HepG2 (cell line): ENCODE measurements at regions not wholly inside any gene's neighbourhood (a gene's known extent, or its start where the extent isn't known, plus 50 kb on each side); places are given as distances from the start of the nearest gene placed in this dataset.

Experiments used
- ATAC-seq: fragments of 200-7000 bp; cut with Tn5 transposase; 3 replicates; pipeline ENCODE4 v1.9.1; 2020; ENCODE audit warnings: mild to moderate bottlenecking, moderate library complexity
- BruUV-seq: library from RNA; stranded (reverse); fragments of 400-500 nt; replicated peaks from 2 replicates; lab custom pipeline; 2021; lab: Mats Ljungman, UMichigan
- CTCF ChIA-PET: fragments of 300-600 bp; formaldehyde crosslinking; extraction: SDS; loops from one replicate; lab custom pipeline; 2021; ENCODE audit warnings: low total read pairs, inconsistent platforms, low intra/inter-chr PET ratio; lab: Yijun Ruan, JAX
- POLR2A ChIA-PET: fragments of 350-600 bp; sonication (Branson Sonifier 250); formaldehyde crosslinking; loops from one replicate; lab custom pipeline; 2020; ENCODE audit warnings: antibody characterized with exemption, inconsistent platforms; lab: Yijun Ruan, JAX
- DNase-seq: peaks from one replicate; pipeline ENCODE4 v3.0.0-alpha.2; 2015; ENCODE audit warnings: low spot score
- FAIRE-seq: peaks from 3 replicates; lab custom pipeline; 2011; peaks lifted over from hg19 to GRCh38; lab: Jason Lieb, UNC
- H2AFZ ChIP-seq: one replicate; pipeline ENCODE4 v1.6.1; 2011; ENCODE audit warnings: low read length, inconsistent platforms
- H3K27ac ChIP-seq: fragments of 300-600 bp; 3 replicates; pipeline ENCODE4 v1.8.0; 2011; ENCODE audit warnings: mixed run types, mild to moderate bottlenecking, mixed read lengths, low read length, inconsistent platforms; ENCODE audit not compliant: insufficient read depth; ENCODE audit errors: extremely low read length
- H3K27me3 ChIP-seq, 2 experiments: fragments of 200-600 bp in 1 of 2; 2 replicates in 1 of 2; 3 replicates in 1 of 2; pipeline versions ENCODE4 v1.6.0 to v1.8.0; 2011; ENCODE audit warnings: low read length in 2 of 2, mild to moderate bottlenecking in 2 of 2, moderate library complexity in 2 of 2, inconsistent platforms in 1 of 2; ENCODE audit not compliant: insufficient read depth in 2 of 2, control insufficient read depth in 1 of 2
- H3K36me3 ChIP-seq, 2 experiments: fragments of 200-600 bp in 1 of 2; replicated peaks in 1 of 2; 2 replicates in 1 of 2; 3 replicates in 1 of 2; pipeline versions ENCODE4 v1.5.1 to v1.8.0; 2011; ENCODE audit warnings: low read length in 2 of 2, inconsistent platforms in 1 of 2; ENCODE audit not compliant: insufficient read depth in 2 of 2, control insufficient read depth in 1 of 2
- H3K4me1 ChIP-seq: 2 replicates; pipeline ENCODE4 v1.5.1; 2012; ENCODE audit warnings: low read length, inconsistent platforms; ENCODE audit not compliant: insufficient read depth
- H3K4me2 ChIP-seq: 2 replicates; pipeline ENCODE4 v1.6.0; 2011; ENCODE audit warnings: low read depth, low read length, inconsistent platforms
- H3K4me3 ChIP-seq, 3 experiments: fragments of 200-600 bp in 1 of 3; sonication (generic), shearing (Covaris generic) in 1 of 3; replicated peaks in 1 of 3; 2 replicates each; pipeline ENCODE4 v1.5.1; 2011 to 2016; ENCODE audit warnings: low read length in 3 of 3, inconsistent platforms in 2 of 3, low read depth in 2 of 3, mild to moderate bottlenecking in 2 of 3, control low read depth in 1 of 3, mixed read lengths in 1 of 3; ENCODE audit not compliant: insufficient read depth in 1 of 3
- H3K79me2 ChIP-seq: one replicate; pipeline ENCODE4 v1.6.1; 2011; ENCODE audit warnings: low read length, inconsistent platforms; ENCODE audit not compliant: insufficient read depth
- H3K9ac ChIP-seq: 2 replicates; pipeline ENCODE4 v1.6.0; 2011; ENCODE audit warnings: mild to moderate bottlenecking, low read depth, low read length, inconsistent platforms; ENCODE audit not compliant: insufficient read depth
- H3K9me3 ChIP-seq: 2 replicates; pipeline ENCODE4 v1.5.1; 2012; ENCODE audit warnings: mild to moderate bottlenecking, low read length
- H4K20me1 ChIP-seq: 2 replicates; pipeline ENCODE4 v1.6.0; 2011; ENCODE audit warnings: inconsistent platforms, mild to moderate bottlenecking, low read length, moderate library complexity; ENCODE audit not compliant: insufficient read depth
- ARHGAP35 ChIP-seq: sonication (generic); formaldehyde crosslinking; IDR thresholded peaks from 2 replicates; pipeline ENCODE4 v1.9.0; 2022; ENCODE audit warnings: mild to moderate bottlenecking, inconsistent platforms, moderate library complexity, missing genetic modification reagents, borderline replicate concordance
- CCAR2 ChIP-seq: fragments of 200-400 bp; formaldehyde crosslinking; optimal IDR thresholded peaks from 2 replicates; pipeline ENCODE3; 2018; ENCODE audit warnings: low read depth, mild to moderate bottlenecking, low read length, moderate library complexity
- MED13 ChIP-seq: sonication (generic); formaldehyde crosslinking; IDR thresholded peaks from 2 replicates; pipeline ENCODE4 v1.5.0; 2020; ENCODE audit warnings: missing genetic modification reagents
- NAIF1 ChIP-seq: sonication (generic); formaldehyde crosslinking; IDR thresholded peaks from 2 replicates; pipeline ENCODE4 v1.5.0; 2020; ENCODE audit warnings: mild to moderate bottlenecking, missing genetic modification reagents, borderline replicate concordance
- SCMH1 ChIP-seq: sonication (generic); formaldehyde crosslinking; IDR thresholded peaks from 2 replicates; pipeline ENCODE4 v1.9.0; 2021; ENCODE audit warnings: missing genetic modification reagents, mild to moderate bottlenecking, borderline replicate concordance
- SOX13 ChIP-seq, 3 experiments: fragments of 450-650 bp in 1 of 3; sonication (generic) in 1 of 3; formaldehyde crosslinking in 1 of 3; IDR thresholded peaks in 2 of 3; conservative IDR thresholded peaks in 1 of 3; 2 replicates each; pipeline versions ENCODE4 v1.5.0 to v1.6.1; 2016 to 2020; ENCODE audit warnings: antibody characterized with exemption in 1 of 3, mild to moderate bottlenecking in 1 of 3, missing compliant biosample characterization in 1 of 3, missing genetic modification reagents in 1 of 3, moderate library complexity in 1 of 3
- ZFX ChIP-seq: sonication (generic); formaldehyde crosslinking; IDR thresholded peaks from 2 replicates; pipeline ENCODE4 v1.4.0; 2020; ENCODE audit warnings: mild to moderate bottlenecking, low read depth, missing genetic modification reagents, moderate library complexity
- ZNF292 ChIP-seq: sonication (generic); formaldehyde crosslinking; IDR thresholded peaks from 2 replicates; pipeline ENCODE4 v1.8.1; 2022; ENCODE audit warnings: mild to moderate bottlenecking, low read depth, missing genetic modification reagents, borderline replicate concordance
- ZNF3 ChIP-seq: IDR thresholded peaks from 2 replicates; pipeline ENCODE4 v1.7.0; 2017; ENCODE audit warnings: inconsistent platforms
- ZNF564 ChIP-seq: sonication (generic); formaldehyde crosslinking; IDR thresholded peaks from 2 replicates; pipeline ENCODE4 v1.8.1; 2023; ENCODE audit warnings: mild to moderate bottlenecking, missing genetic modification reagents
- ZNF589 ChIP-seq: sonication (generic); formaldehyde crosslinking; conservative IDR thresholded peaks from 2 replicates; pipeline ENCODE4 v1.8.0; 2022; ENCODE audit warnings: mild to moderate bottlenecking, moderate library complexity, missing genetic modification reagents
- ZNF713 ChIP-seq: sonication (generic); formaldehyde crosslinking; IDR thresholded peaks from 2 replicates; pipeline ENCODE4 v1.4.0; 2020; ENCODE audit warnings: mild to moderate bottlenecking, missing genetic modification reagents
- ZNF839 ChIP-seq: sonication (generic); formaldehyde crosslinking; IDR thresholded peaks from 2 replicates; pipeline ENCODE4 v1.4.0; 2020; ENCODE audit warnings: missing genetic modification reagents, mild to moderate bottlenecking, borderline replicate concordance
- WGBS: methylation state at CpG from one replicate; pipeline ENCODE4 v1.1.6; 2017; ENCODE audit warnings: low lambda C conversion rate; 5-methylcytosine and 5-hydroxymethylcytosine counted together
- in situ Hi-C: cut with HindIII; loops from 2 replicates; pipeline ENCODE4 v1.10.0; 2017; ENCODE audit warnings: low pct_unique_long_range_greater_than_20kb; ENCODE audit not compliant: extremely low pct_ligation_motif_present
- intact Hi-C: fragments of 100-400 bp; cut with micrococcal nuclease; formaldehyde crosslinking; loops from one replicate; pipeline ENCODE4 v1.10.0; 2022; ENCODE audit not compliant: unreplicated experiment
- TF ChIP-seq, protein P1 (sequence below): sonication (generic); formaldehyde crosslinking; IDR thresholded peaks from 2 replicates; pipeline ENCODE4 v1.4.0; 2020; ENCODE audit warnings: low read depth, mild to moderate bottlenecking, missing genetic modification reagents
- TF ChIP-seq, protein P2 (sequence below): sonication (generic); formaldehyde crosslinking; IDR thresholded peaks from 2 replicates; pipeline ENCODE4 v1.5.0; 2020; ENCODE audit warnings: missing genetic modification reagents, mild to moderate bottlenecking, borderline replicate concordance
- TF ChIP-seq, protein P3 (sequence below): sonication (generic); formaldehyde crosslinking; IDR thresholded peaks from 2 replicates; pipeline ENCODE4 v1.4.0; 2020; ENCODE audit warnings: missing genetic modification reagents
- TF ChIP-seq, protein P4 (sequence below): sonication (generic); formaldehyde crosslinking; IDR thresholded peaks from 2 replicates; pipeline ENCODE4 v1.5.1; 2020; ENCODE audit warnings: mild to moderate bottlenecking, moderate library complexity, missing genetic modification reagents

DNA sequence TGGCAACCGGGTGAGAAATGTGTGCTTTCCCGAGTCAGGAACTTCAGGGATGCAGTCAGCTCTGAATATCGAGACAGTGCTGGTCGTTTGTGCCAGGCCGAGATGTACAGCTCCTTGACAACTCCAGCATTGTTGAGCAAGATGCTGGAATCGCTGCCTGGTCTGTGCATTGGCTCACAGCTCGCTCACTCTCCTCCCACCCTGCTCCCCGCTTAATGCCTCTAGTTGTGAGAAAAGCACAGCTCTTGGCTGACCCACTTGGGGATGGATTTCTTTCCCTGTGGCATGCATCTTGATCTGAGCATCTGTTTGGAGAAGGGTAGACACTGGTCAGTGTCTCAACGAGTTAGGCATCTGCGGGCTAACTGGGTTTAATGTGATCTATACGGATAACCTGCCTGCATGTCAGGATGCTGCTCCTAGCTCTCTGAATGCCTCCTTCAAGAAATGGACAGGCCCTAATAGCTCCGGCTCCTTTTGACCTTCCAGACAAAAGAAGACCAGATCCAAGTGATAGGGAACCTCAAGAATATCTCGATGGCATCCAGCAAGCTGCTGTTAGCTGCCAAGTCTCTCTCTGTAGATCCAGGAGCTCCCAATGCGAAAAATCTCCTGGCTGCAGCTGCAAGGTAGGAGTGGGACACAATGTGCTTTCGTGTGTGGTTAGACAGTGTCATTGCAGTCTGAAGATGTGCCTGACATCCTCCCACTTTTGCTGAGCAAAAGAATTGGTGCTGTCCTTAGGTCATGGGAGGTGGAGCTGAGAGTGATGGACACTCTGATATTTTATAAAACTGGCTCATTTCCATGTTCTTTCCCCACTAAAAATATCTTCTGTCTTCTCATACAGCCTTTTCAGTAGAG is 302.2 kb upstream of the TPM1 start:
- Histone ChIP-seq H4K20me1 (no peaks in the 10 kb centered on the region), H3K36me3 (peaks cover 0 to 2% of the 10 kb centered on the region in 2 experiments; a peak in 2 of 5 replicates), H3K4me2 (no peak overlapping the region), H3K9ac (no peak overlapping the region), H3K4me3 (no peak overlapping the region), H2AFZ (no peak overlapping the region), H3K4me1 (peaks cover 11% of the 10 kb centered on the region; the same call in 1 of the 2 replicates), H3K79me2 (no peaks in the 10 kb centered on the region), H3K27ac (no peak overlapping the region), H3K9me3 (no peaks in the 10 kb centered on the region), H3K27me3 (no peaks in the 10 kb centered on the region)
- in situ Hi-C loops = no loop called here
- POLR2A ChIA-PET = interaction anchor here (0.7 kb wide), 1 partner anchor 166 kb away, joined by 3 read pairs; no protein-coding TSS in a partner anchor
- ATAC-seq (no peak), DNase-seq (no peak), FAIRE-seq (no peak)
- no TSS peak for BruUV-seq
- CTCF ChIA-PET = no interaction called here
- WGBS = 83% methylated on average over 14 of the region's 15 CpGs
- intact Hi-C loops = no loop called here
- TF ChIP-seq ZNF3 (CRISPR knock-in tag) (no peak), ZNF839 (CRISPR knock-in tag) (no peak), ZNF564 (CRISPR knock-in tag) (no peak), ZNF713 (CRISPR knock-in tag) (no peak), SOX13 (IDR thresholded peaks at IDR 0.05) (no peak), SOX13 (CRISPR knock-in tag; conservative IDR thresholded peaks at IDR 0.05 in 1 of 2, IDR thresholded peaks at IDR 0.05 in 1 of 2) (no peak), ZFX (CRISPR knock-in tag) (no peak), ARHGAP35 (no peak), CCAR2 (no peak), MED13 (CRISPR knock-in tag) (no peak), ZNF292 (CRISPR knock-in tag) (no peak), SCMH1 (CRISPR knock-in tag) (no peak), NAIF1 (CRISPR knock-in tag) (no peak), ZNF589 (no peak)
- TF ChIP-seq, protein P1, sequence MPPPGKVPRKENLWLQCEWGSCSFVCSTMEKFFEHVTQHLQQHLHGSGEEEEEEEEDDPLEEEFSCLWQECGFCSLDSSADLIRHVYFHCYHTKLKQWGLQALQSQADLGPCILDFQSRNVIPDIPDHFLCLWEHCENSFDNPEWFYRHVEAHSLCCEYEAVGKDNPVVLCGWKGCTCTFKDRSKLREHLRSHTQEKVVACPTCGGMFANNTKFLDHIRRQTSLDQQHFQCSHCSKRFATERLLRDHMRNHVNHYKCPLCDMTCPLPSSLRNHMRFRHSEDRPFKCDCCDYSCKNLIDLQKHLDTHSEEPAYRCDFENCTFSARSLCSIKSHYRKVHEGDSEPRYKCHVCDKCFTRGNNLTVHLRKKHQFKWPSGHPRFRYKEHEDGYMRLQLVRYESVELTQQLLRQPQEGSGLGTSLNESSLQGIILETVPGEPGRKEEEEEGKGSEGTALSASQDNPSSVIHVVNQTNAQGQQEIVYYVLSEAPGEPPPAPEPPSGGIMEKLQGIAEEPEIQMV (CRISPR knock-in tag) = no peak
- TF ChIP-seq, protein P2, sequence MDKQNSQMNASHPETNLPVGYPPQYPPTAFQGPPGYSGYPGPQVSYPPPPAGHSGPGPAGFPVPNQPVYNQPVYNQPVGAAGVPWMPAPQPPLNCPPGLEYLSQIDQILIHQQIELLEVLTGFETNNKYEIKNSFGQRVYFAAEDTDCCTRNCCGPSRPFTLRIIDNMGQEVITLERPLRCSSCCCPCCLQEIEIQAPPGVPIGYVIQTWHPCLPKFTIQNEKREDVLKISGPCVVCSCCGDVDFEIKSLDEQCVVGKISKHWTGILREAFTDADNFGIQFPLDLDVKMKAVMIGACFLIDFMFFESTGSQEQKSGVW (CRISPR knock-in tag) = no peak
- TF ChIP-seq, protein P3, sequence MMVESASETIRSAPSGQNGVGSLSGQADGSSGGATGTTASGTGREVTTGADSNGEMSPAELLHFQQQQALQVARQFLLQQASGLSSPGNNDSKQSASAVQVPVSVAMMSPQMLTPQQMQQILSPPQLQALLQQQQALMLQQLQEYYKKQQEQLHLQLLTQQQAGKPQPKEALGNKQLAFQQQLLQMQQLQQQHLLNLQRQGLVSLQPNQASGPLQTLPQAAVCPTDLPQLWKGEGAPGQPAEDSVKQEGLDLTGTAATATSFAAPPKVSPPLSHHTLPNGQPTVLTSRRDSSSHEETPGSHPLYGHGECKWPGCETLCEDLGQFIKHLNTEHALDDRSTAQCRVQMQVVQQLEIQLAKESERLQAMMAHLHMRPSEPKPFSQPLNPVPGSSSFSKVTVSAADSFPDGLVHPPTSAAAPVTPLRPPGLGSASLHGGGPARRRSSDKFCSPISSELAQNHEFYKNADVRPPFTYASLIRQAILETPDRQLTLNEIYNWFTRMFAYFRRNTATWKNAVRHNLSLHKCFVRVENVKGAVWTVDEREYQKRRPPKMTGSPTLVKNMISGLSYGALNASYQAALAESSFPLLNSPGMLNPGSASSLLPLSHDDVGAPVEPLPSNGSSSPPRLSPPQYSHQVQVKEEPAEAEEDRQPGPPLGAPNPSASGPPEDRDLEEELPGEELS (CRISPR knock-in tag) = no peak
- TF ChIP-seq, protein P4, sequence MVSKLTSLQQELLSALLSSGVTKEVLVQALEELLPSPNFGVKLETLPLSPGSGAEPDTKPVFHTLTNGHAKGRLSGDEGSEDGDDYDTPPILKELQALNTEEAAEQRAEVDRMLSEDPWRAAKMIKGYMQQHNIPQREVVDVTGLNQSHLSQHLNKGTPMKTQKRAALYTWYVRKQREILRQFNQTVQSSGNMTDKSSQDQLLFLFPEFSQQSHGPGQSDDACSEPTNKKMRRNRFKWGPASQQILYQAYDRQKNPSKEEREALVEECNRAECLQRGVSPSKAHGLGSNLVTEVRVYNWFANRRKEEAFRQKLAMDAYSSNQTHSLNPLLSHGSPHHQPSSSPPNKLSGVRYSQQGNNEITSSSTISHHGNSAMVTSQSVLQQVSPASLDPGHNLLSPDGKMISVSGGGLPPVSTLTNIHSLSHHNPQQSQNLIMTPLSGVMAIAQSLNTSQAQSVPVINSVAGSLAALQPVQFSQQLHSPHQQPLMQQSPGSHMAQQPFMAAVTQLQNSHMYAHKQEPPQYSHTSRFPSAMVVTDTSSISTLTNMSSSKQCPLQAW (CRISPR knock-in tag) = no peak
